Esophagus squamous epithelium (tissue), 5 donors: ENCODE measurements at regions not wholly inside any gene's neighbourhood (a gene's known extent, or its start where the extent isn't known, plus 50 kb on each side); places are given as distances from the start of the nearest gene placed in this dataset.
A peak's percentile ranks its signal among the peaks of the same experiment; 100 is the strongest.
"Not testable (repeated sequence)": the region's sequence is repeated elsewhere in the genome, so short reads cannot be mapped to it uniquely, and the experiment has no call there.

Experiments used
- DNase-seq: peaks from one replicate; lab custom pipeline; 2025; lab: John Stamatoyannopoulos, UW
- H3K27ac ChIP-seq, 4 donors: fragments of 200-600 bp; sonication (generic); one replicate each; pipeline ENCODE4 v1.5.1; 2016 to 2019; ENCODE audit warnings: mild to moderate bottlenecking in 1 of 4
- H3K27me3 ChIP-seq, 4 donors: fragments of 200-600 bp; sonication (generic); 1 replicate in 3 of 4; 2 replicates in 1 of 4; pipeline versions ENCODE4 v1.5.1 to v1.6.0; 2017 to 2021; ENCODE audit warnings: antibody characterized with exemption in 1 of 4
- H3K36me3 ChIP-seq, 3 donors: fragments of 200-600 bp; sonication (generic); one replicate each; pipeline ENCODE4 v1.5.1; 2016 to 2019
- H3K4me1 ChIP-seq, 3 donors: fragments of 200-600 bp; sonication (generic); one replicate each; pipeline ENCODE4 v1.5.1; 2017 to 2019
- H3K4me3 ChIP-seq, 4 donors: fragments of 200-600 bp; sonication (generic); 1 replicate in 3 of 4; 2 replicates in 1 of 4; pipeline ENCODE4 v1.5.1; 2016 to 2019; ENCODE audit warnings: mild to moderate bottlenecking in 2 of 4, moderate library complexity in 1 of 4
- H3K9me3 ChIP-seq, 3 donors: fragments of 200-600 bp; sonication (generic); one replicate each; pipeline ENCODE4 v1.5.1; 2016 to 2019
- POLR2A ChIP-seq, 4 donors: fragments of 450-650 bp; IDR thresholded peaks; one replicate each; pipeline ENCODE4 v1.6.1; 2017; ENCODE audit warnings: antibody characterized with exemption in 4 of 4, mild to moderate bottlenecking in 4 of 4, moderate library complexity in 3 of 4
- WGBS, 2 donors: methylation state at CpG; one replicate each; pipeline ENCODE4 v1.1.5; 2018; 5-methylcytosine and 5-hydroxymethylcytosine counted together
- intact Hi-C: fragments of 100-400 bp; cut with DNase I; formaldehyde crosslinking; loops from one replicate; pipeline ENCODE4 v1.15.0; 2022
- TF ChIP-seq, protein P1 (sequence below), 6 experiments: fragments of 450-650 bp in 4 of 6; fragments of 200-600 bp in 2 of 6; sonication (generic) in 2 of 6; IDR thresholded peaks; one replicate each; pipeline ENCODE4 v1.5.1; 2016 to 2019; ENCODE audit warnings: antibody characterized with exemption in 6 of 6, mild to moderate bottlenecking in 4 of 6, moderate library complexity in 4 of 6
- donor health status: DM: yes; HTN: yes; CAD: no.

- no peak for DNase-seq
- WGBS, 2 donors = 43 to 46% methylated on average over 2 of the region's 2 CpGs
- H3K9me3 ChIP-seq = peaks cover 0 to 8% (median 0%) of the 10 kb centered on the region in 3 donors
- no peaks in the 10 kb centered on the region for H3K36me3 ChIP-seq
- H3K27ac ChIP-seq = no peak overlapping the region
- intact Hi-C loops = no loop called here
- H3K27me3 ChIP-seq = no peaks in the 10 kb centered on the region
- TF ChIP-seq, protein P1, sequence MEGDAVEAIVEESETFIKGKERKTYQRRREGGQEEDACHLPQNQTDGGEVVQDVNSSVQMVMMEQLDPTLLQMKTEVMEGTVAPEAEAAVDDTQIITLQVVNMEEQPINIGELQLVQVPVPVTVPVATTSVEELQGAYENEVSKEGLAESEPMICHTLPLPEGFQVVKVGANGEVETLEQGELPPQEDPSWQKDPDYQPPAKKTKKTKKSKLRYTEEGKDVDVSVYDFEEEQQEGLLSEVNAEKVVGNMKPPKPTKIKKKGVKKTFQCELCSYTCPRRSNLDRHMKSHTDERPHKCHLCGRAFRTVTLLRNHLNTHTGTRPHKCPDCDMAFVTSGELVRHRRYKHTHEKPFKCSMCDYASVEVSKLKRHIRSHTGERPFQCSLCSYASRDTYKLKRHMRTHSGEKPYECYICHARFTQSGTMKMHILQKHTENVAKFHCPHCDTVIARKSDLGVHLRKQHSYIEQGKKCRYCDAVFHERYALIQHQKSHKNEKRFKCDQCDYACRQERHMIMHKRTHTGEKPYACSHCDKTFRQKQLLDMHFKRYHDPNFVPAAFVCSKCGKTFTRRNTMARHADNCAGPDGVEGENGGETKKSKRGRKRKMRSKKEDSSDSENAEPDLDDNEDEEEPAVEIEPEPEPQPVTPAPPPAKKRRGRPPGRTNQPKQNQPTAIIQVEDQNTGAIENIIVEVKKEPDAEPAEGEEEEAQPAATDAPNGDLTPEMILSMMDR (IDR thresholded peaks at IDR 0.05) = no peak
- no peak for TF ChIP-seq POLR2A (IDR thresholded peaks at IDR 0.05)
- no peak overlapping the region for H3K4me3 ChIP-seq
- no peaks in the 10 kb centered on the region for H3K4me1 ChIP-seq
Measured at GRCh38 chr5:21013237-21013636, 1025.2 kb upstream of the CDH18 start.

GRCh38 chr5:21007781-21008180, 1019.8 kb upstream of the CDH18 start:
- 34 to 73% methylated on average over 2 of the region's 2 CpGs for WGBS, 2 donors
- DNase-seq = no peak
- H3K27ac ChIP-seq = no peak overlapping the region
- no peaks in the 10 kb centered on the region for H3K9me3 ChIP-seq
- H3K27me3 ChIP-seq = no peaks in the 10 kb centered on the region
- H3K4me3 ChIP-seq = no peak overlapping the region
- H3K4me1 ChIP-seq = no peaks in the 10 kb centered on the region
- no peaks in the 10 kb centered on the region for H3K36me3 ChIP-seq
- TF ChIP-seq, protein P1 (IDR thresholded peaks at IDR 0.05) = no peak
- TF ChIP-seq POLR2A (IDR thresholded peaks at IDR 0.05) = no peak
- intact Hi-C loops = no loop called here

GRCh38 chr5:20988933-20989332, 1000.9 kb upstream of the CDH18 start:
- H3K4me1 ChIP-seq, intact Hi-C loops, H3K4me3 ChIP-seq, DNase-seq, H3K27me3 ChIP-seq, H3K27ac ChIP-seq, H3K36me3 ChIP-seq: not testable (repeated sequence)
- 53 to 54% methylated on average over 2 of the region's 2 CpGs for WGBS, 2 donors
- peaks cover 0 to 13% (median 0%) of the 10 kb centered on the region in 3 donors for H3K9me3 ChIP-seq

- intact Hi-C loops = no loop called here
- Histone ChIP-seq H3K4me3 (no peak overlapping the region), H3K27me3 (no peaks in the 10 kb centered on the region), H3K4me1 (no peaks in the 10 kb centered on the region), H3K27ac (no peak overlapping the region), H3K36me3 (no peaks in the 10 kb centered on the region), H3K9me3 (peaks cover 0 to 8% (median 0%) of the 10 kb centered on the region in 3 donors)
- WGBS, 2 donors = 68 to 77% methylated on average over 2 of the region's 2 CpGs
- DNase-seq = no peak
- TF ChIP-seq, protein P1 (IDR thresholded peaks at IDR 0.05) = no peak
- no peak for TF ChIP-seq POLR2A (IDR thresholded peaks at IDR 0.05)
Measured at GRCh38 chr5:20985754-20986153, 997.8 kb upstream of the CDH18 start.

- WGBS, 2 donors = 56 to 58% methylated on average over 1 of the region's 1 CpG
- Histone ChIP-seq H3K4me1 (no peaks in the 10 kb centered on the region), H3K36me3 (no peaks in the 10 kb centered on the region), H3K4me3 (no peak overlapping the region), H3K27ac (no peak overlapping the region), H3K9me3 (no peaks in the 10 kb centered on the region), H3K27me3 (no peaks in the 10 kb centered on the region)
- no peak for TF ChIP-seq POLR2A (IDR thresholded peaks at IDR 0.05)
- TF ChIP-seq, protein P1 (IDR thresholded peaks at IDR 0.05) = no peak
- no peak for DNase-seq
- intact Hi-C loops = no loop called here
Measured at GRCh38 chr5:20974426-20974825, 986.4 kb upstream of the CDH18 start.

- 17 to 23% methylated on average over 5 of the region's 7 CpGs for WGBS, 2 donors
- Histone ChIP-seq H3K27ac (peak overlapping the region in 3 of 4 donors; percentile 8 to 38 (median 26)), H3K27me3 (no peaks in the 10 kb centered on the region), H3K9me3 (no peaks in the 10 kb centered on the region), H3K36me3 (no peaks in the 10 kb centered on the region), H3K4me1 (no peaks in the 10 kb centered on the region), H3K4me3 (peak overlapping the region in 3 of 4 donors; percentile 16 to 59 (median 25))
- no peak for DNase-seq
- intact Hi-C loops = no loop called here
- TF ChIP-seq, protein P1 (IDR thresholded peaks at IDR 0.05) = no peak
- TF ChIP-seq POLR2A (IDR thresholded peaks at IDR 0.05) = no peak
Measured at GRCh38 chr5:20972419-20972925, 984.5 kb upstream of the CDH18 start.
